Stomach (tissue), 4 donors: ENCODE measurements at regions not wholly inside any gene's neighbourhood (a gene's known extent, or its start where the extent isn't known, plus 50 kb on each side); places are given as distances from the start of the nearest gene placed in this dataset.

ENCODE experiments used
- CTCF ChIP-seq, 7 experiments: fragments of 450-650 bp in 4 of 7; fragments of 200-600 bp in 3 of 7; sonication (generic) in 3 of 7; IDR thresholded peaks; one replicate each; pipeline ENCODE4 v1.5.1; 2016 to 2019; ENCODE audit warnings: antibody characterized with exemption in 7 of 7, control low read depth in 2 of 7, mild to moderate bottlenecking in 1 of 7
- POLR2A ChIP-seq, 4 donors: fragments of 450-650 bp; IDR thresholded peaks; one replicate each; pipeline ENCODE4 v1.6.1; 2016; ENCODE audit warnings: antibody characterized with exemption in 4 of 4, control low read depth in 2 of 4, mild to moderate bottlenecking in 1 of 4, moderate library complexity in 1 of 4
- POLR2AphosphoS5 ChIP-seq, 3 donors: sonication (generic); formaldehyde crosslinking; IDR thresholded peaks; one replicate each; pipeline ENCODE4 v1.6.1; 2016; ENCODE audit warnings: antibody characterized with exemption in 3 of 3

GRCh38 chr7:84738583-84739150, 448.2 kb downstream of the SEMA3D start:
- TF ChIP-seq POLR2AphosphoS5 (IDR thresholded peaks at IDR 0.05) (no peak), CTCF (IDR thresholded peaks at IDR 0.05) (no peak), POLR2A (IDR thresholded peaks at IDR 0.05) (no peak)
